ENCODE measurements at regions not wholly inside any gene's neighbourhood (a gene's known extent, or its start where the extent isn't known, plus 50 kb on each side); places are given as distances from the start of the nearest gene placed in this dataset.

GRCh38 chr13:30031488-30031887 lies 181.1 kb upstream of the UBL3 start:
- no peak overlapping the region for H3K9ac ChIP-seq (replicated peaks; ENCODE audit: extremely low read depth, insufficient read depth, low read length)
- no peak for TF ChIP-seq MYC (IDR thresholded peaks at IDR 0.05; ENCODE audit: low read depth, low read length)
- H3K27ac ChIP-seq (ENCODE audit: insufficient read depth, low read depth, low read length): no peak overlapping the region
- H3K27me3 ChIP-seq (ENCODE audit: control insufficient read depth in 2 of 2, insufficient read depth in 2 of 2, low read length in 2 of 2): peaks cover 0 to 3% of the 10 kb centered on the region in 2 experiments
- H2AFZ ChIP-seq (ENCODE audit: low read depth, low read length): no peak overlapping the region
- FAIRE-seq (no peak), DNase-seq (ENCODE audit: low read depth, low spot score) (no peak)
- H3K79me2 ChIP-seq (ENCODE audit: control insufficient read depth, insufficient read depth, low read length): no peaks in the 10 kb centered on the region
- intact Hi-C loops (cut with micrococcal nuclease) (no loop called here), dilution Hi-C loops (cut with MboI; ENCODE audit: extremely low pct_ligation_motif_present, low sequenced_read_pairs) (no loop called here)
- no peak overlapping the region for H3K4me3 ChIP-seq (replicated peaks in 1 of 3; ENCODE audit: insufficient read depth in 1 of 3, low read depth in 1 of 3, low read length in 3 of 3)
- H3K36me3 ChIP-seq (ENCODE audit: control insufficient read depth in 2 of 2, extremely low read depth in 1 of 2, insufficient read depth in 2 of 2, low read length in 2 of 2): no peaks in the 10 kb centered on the region
- H4K20me1 ChIP-seq (replicated peaks; ENCODE audit: control insufficient read depth, extremely low read depth, insufficient read depth, low read length): no peaks in the 10 kb centered on the region
- peaks cover 2% of the 10 kb centered on the region for H3K4me1 ChIP-seq (ENCODE audit: control insufficient read depth, extremely low read depth, insufficient read depth, low read length)
- H3K9me3 ChIP-seq (replicated peaks; ENCODE audit: control insufficient read depth, insufficient read depth, low read length): no peaks in the 10 kb centered on the region
- no peak overlapping the region for H3K4me2 ChIP-seq (ENCODE audit: insufficient read depth, low read length)
- BruUV-seq (replicated peaks): no TSS peak
- no peaks in the 10 kb centered on the region for H3K9me1 ChIP-seq (replicated peaks; ENCODE audit: control insufficient read depth, extremely low read depth, insufficient read depth, low read length)
- POLR2A ChIA-PET: no interaction called here
- CTCF ChIA-PET: no interaction called here

GRCh38 chr13:30030141-30030750 lies 179.8 kb upstream of the UBL3 start:
- Histone ChIP-seq H3K4me2 (ENCODE audit: insufficient read depth, low read length) (no peak overlapping the region), H3K9me3 (replicated peaks; ENCODE audit: control insufficient read depth, insufficient read depth, low read length) (no peaks in the 10 kb centered on the region), H3K4me3 (replicated peaks in 1 of 3; ENCODE audit: insufficient read depth in 1 of 3, low read depth in 1 of 3, low read length in 3 of 3) (no peak overlapping the region), H3K79me2 (ENCODE audit: control insufficient read depth, insufficient read depth, low read length) (no peaks in the 10 kb centered on the region), H3K27ac (ENCODE audit: insufficient read depth, low read depth, low read length) (no peak overlapping the region), H4K20me1 (replicated peaks; ENCODE audit: control insufficient read depth, extremely low read depth, insufficient read depth, low read length) (no peaks in the 10 kb centered on the region), H3K36me3 (ENCODE audit: control insufficient read depth in 2 of 2, extremely low read depth in 1 of 2, insufficient read depth in 2 of 2, low read length in 2 of 2) (no peaks in the 10 kb centered on the region), H3K27me3 (ENCODE audit: control insufficient read depth in 2 of 2, insufficient read depth in 2 of 2, low read length in 2 of 2) (peaks cover 0 to 3% of the 10 kb centered on the region in 2 experiments), H2AFZ (ENCODE audit: low read depth, low read length) (no peak overlapping the region), H3K4me1 (ENCODE audit: control insufficient read depth, extremely low read depth, insufficient read depth, low read length) (peaks cover 2% of the 10 kb centered on the region), H3K9ac (replicated peaks; ENCODE audit: extremely low read depth, insufficient read depth, low read length) (no peak overlapping the region), H3K9me1 (replicated peaks; ENCODE audit: control insufficient read depth, extremely low read depth, insufficient read depth, low read length) (no peaks in the 10 kb centered on the region)
- BruUV-seq (replicated peaks): no TSS peak
- dilution Hi-C loops (cut with MboI; ENCODE audit: extremely low pct_ligation_motif_present, low sequenced_read_pairs) (no loop called here), intact Hi-C loops (cut with micrococcal nuclease) (no loop called here)
- ChIA-PET POLR2A (no interaction called here), CTCF (no interaction called here)
- no peak for DNase-seq (ENCODE audit: low read depth, low spot score)
- no peak for TF ChIP-seq CTCF (IDR thresholded peaks at IDR 0.05; ENCODE audit: extremely low read depth in 1 of 2, insufficient read depth in 1 of 2, low read depth in 1 of 2, low read length in 2 of 2)
- TF ChIP-seq POLR2AphosphoS5 (IDR thresholded peaks at IDR 0.05; ENCODE audit: insufficient read depth, low read depth, low read length): no peak
- TF ChIP-seq EZH2 (IDR thresholded peaks at IDR 0.05; ENCODE audit: borderline replicate concordance, low read depth, low read length, severe bottlenecking): no peak
- TF ChIP-seq MYC (IDR thresholded peaks at IDR 0.05; ENCODE audit: low read depth, low read length): no peak
- TF ChIP-seq POLR2A (IDR thresholded peaks at IDR 0.05; ENCODE audit: low read depth, low read length): no peak
- no peak for TF ChIP-seq GATA2 (IDR thresholded peaks at IDR 0.05; ENCODE audit: insufficient read depth, insufficient read length, low read depth, low read length)
- TF ChIP-seq JUN (IDR thresholded peaks at IDR 0.05; ENCODE audit: borderline replicate concordance, insufficient read depth, insufficient read length, low read depth): no peak
- TF ChIP-seq FOS (IDR thresholded peaks at IDR 0.05; ENCODE audit: borderline replicate concordance, insufficient read depth, low read length): no peak
- TF ChIP-seq MAX (IDR thresholded peaks at IDR 0.05; ENCODE audit: insufficient read depth, insufficient read length): no peak
- FAIRE-seq: no peak
